ENCODE measurements at regions not wholly inside any gene's neighbourhood (a gene's known extent, or its start where the extent isn't known, plus 50 kb on each side); places are given as distances from the start of the nearest gene placed in this dataset.

DNA sequence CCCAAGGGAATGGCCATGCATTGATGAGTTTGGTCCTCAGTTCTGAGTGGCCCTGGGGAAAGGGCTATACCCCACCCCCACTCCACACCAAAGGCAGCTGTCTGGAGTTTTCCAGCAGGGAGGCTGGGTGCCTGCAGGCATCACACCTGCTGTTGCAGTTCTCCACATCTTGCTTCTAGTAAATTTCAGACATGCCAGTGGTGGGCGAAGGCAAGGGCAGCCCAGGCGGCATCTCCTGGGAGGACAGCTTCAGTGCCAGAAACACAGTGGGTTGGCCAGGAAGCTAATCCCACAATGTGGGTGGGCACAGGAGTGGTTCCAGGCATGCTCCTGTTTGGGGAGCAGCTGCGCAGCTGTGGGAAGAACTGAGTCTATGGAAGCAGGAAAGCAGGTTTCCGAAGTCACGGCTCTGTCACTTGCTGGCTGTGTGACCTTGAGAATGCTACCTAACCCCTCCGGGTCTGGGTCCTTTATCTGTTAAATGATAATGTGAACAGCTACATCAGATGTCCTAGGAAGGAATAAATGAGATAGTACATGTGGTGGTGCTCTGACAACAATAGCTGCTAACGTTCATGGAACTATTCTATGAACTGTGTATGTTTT, 84.6 kb upstream of the SPTBN1 start:
- TF ChIP-seq YY1 (IDR thresholded peaks at IDR 0.05; ENCODE audit: low read depth): no peak
- TF ChIP-seq, protein P1, sequence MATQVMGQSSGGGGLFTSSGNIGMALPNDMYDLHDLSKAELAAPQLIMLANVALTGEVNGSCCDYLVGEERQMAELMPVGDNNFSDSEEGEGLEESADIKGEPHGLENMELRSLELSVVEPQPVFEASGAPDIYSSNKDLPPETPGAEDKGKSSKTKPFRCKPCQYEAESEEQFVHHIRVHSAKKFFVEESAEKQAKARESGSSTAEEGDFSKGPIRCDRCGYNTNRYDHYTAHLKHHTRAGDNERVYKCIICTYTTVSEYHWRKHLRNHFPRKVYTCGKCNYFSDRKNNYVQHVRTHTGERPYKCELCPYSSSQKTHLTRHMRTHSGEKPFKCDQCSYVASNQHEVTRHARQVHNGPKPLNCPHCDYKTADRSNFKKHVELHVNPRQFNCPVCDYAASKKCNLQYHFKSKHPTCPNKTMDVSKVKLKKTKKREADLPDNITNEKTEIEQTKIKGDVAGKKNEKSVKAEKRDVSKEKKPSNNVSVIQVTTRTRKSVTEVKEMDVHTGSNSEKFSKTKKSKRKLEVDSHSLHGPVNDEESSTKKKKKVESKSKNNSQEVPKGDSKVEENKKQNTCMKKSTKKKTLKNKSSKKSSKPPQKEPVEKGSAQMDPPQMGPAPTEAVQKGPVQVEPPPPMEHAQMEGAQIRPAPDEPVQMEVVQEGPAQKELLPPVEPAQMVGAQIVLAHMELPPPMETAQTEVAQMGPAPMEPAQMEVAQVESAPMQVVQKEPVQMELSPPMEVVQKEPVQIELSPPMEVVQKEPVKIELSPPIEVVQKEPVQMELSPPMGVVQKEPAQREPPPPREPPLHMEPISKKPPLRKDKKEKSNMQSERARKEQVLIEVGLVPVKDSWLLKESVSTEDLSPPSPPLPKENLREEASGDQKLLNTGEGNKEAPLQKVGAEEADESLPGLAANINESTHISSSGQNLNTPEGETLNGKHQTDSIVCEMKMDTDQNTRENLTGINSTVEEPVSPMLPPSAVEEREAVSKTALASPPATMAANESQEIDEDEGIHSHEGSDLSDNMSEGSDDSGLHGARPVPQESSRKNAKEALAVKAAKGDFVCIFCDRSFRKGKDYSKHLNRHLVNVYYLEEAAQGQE (IDR thresholded peaks at IDR 0.05; ENCODE audit: low read depth): no peak
- TF ChIP-seq EP300 (IDR thresholded peaks at IDR 0.05; ENCODE audit: borderline replicate concordance): no peak
- no peak for TF ChIP-seq CREB1 (IDR thresholded peaks at IDR 0.05; ENCODE audit: low read depth)
- no peak for TF ChIP-seq CEBPB (IDR thresholded peaks at IDR 0.05)
- no peak for TF ChIP-seq TEAD4 (IDR thresholded peaks at IDR 0.05)
- TF ChIP-seq, protein P2, sequence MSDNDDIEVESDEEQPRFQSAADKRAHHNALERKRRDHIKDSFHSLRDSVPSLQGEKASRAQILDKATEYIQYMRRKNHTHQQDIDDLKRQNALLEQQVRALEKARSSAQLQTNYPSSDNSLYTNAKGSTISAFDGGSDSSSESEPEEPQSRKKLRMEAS (IDR thresholded peaks at IDR 0.05): no peak
- TF ChIP-seq TAF1 (IDR thresholded peaks at IDR 0.05; ENCODE audit: low read depth): no peak
- no peak for TF ChIP-seq EGR1 (IDR thresholded peaks at IDR 0.05)

All from Ishikawa (cell line).